ENCODE measurements at regions not wholly inside any gene's neighbourhood (a gene's known extent, or its start where the extent isn't known, plus 50 kb on each side); places are given as distances from the start of the nearest gene placed in this dataset.

GRCh38 chr2:13046557-13047165 lies 329.9 kb downstream of the TRIB2 start:
- TF ChIP-seq, protein P1, sequence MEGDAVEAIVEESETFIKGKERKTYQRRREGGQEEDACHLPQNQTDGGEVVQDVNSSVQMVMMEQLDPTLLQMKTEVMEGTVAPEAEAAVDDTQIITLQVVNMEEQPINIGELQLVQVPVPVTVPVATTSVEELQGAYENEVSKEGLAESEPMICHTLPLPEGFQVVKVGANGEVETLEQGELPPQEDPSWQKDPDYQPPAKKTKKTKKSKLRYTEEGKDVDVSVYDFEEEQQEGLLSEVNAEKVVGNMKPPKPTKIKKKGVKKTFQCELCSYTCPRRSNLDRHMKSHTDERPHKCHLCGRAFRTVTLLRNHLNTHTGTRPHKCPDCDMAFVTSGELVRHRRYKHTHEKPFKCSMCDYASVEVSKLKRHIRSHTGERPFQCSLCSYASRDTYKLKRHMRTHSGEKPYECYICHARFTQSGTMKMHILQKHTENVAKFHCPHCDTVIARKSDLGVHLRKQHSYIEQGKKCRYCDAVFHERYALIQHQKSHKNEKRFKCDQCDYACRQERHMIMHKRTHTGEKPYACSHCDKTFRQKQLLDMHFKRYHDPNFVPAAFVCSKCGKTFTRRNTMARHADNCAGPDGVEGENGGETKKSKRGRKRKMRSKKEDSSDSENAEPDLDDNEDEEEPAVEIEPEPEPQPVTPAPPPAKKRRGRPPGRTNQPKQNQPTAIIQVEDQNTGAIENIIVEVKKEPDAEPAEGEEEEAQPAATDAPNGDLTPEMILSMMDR (IDR thresholded peaks at IDR 0.05; ENCODE audit: insufficient read depth, low read length, poor library complexity, severe bottlenecking) = no peak
- no peak for TF ChIP-seq EZH2phosphoT487 (conservative IDR thresholded peaks at IDR 0.05; ENCODE audit: low read length)
